HepG2 (cell line): ENCODE measurements at regions not wholly inside any gene's neighbourhood (a gene's known extent, or its start where the extent isn't known, plus 50 kb on each side); places are given as distances from the start of the nearest gene placed in this dataset.

ENCODE experiments used
- CTCF ChIP-seq: sonication (generic); formaldehyde crosslinking; IDR thresholded peaks from 2 replicates; pipeline ENCODE4 v1.5.0; 2020; ENCODE audit warnings: mild to moderate bottlenecking, missing genetic modification reagents, moderate library complexity
- GABPA ChIP-seq, 2 experiments: IDR thresholded peaks; 2 replicates each; pipeline ENCODE4 v1.6.1; 2011 to 2016; ENCODE audit warnings: low read depth in 2 of 2, low read length in 1 of 2, missing biosample characterization in 1 of 2, missing genetic modification characterization in 1 of 2
- HBP1 ChIP-seq: IDR thresholded peaks from 2 replicates; pipeline ENCODE4 v1.6.1; 2016; ENCODE audit warnings: low read depth, control low read depth
- MXI1 ChIP-seq: IDR thresholded peaks from 3 replicates; pipeline ENCODE4 v1.6.1; 2012; ENCODE audit warnings: low read depth, low read length, inconsistent platforms, borderline replicate concordance
- PRPF4 ChIP-seq: fragments of 200-400 bp; formaldehyde crosslinking; IDR thresholded peaks from 2 replicates; pipeline ENCODE4 v1.6.1; 2016; ENCODE audit warnings: low read length, low read depth; ENCODE audit not compliant: poor library complexity, severe bottlenecking
- SATB2 ChIP-seq: sonication (generic); formaldehyde crosslinking; IDR thresholded peaks from 2 replicates; pipeline ENCODE4 v1.5.0; 2020; ENCODE audit warnings: missing genetic modification reagents
- TSC22D2 ChIP-seq: sonication (generic); formaldehyde crosslinking; IDR thresholded peaks from 2 replicates; pipeline ENCODE4 v1.5.1; 2020; ENCODE audit warnings: missing genetic modification reagents, mild to moderate bottlenecking, borderline replicate concordance
- ZNF496 ChIP-seq: sonication (generic); formaldehyde crosslinking; IDR thresholded peaks from 2 replicates; pipeline ENCODE4 v1.8.1; 2023; ENCODE audit warnings: mild to moderate bottlenecking, moderate library complexity, missing genetic modification reagents; ENCODE audit not compliant: insufficient replicate concordance
- ZNF589 ChIP-seq: sonication (generic); formaldehyde crosslinking; conservative IDR thresholded peaks from 2 replicates; pipeline ENCODE4 v1.8.0; 2022; ENCODE audit warnings: mild to moderate bottlenecking, moderate library complexity, missing genetic modification reagents
- ZNF709 ChIP-seq: sonication (generic); formaldehyde crosslinking; IDR thresholded peaks from 2 replicates; pipeline ENCODE4 v1.5.0; 2020; ENCODE audit warnings: mild to moderate bottlenecking, missing genetic modification reagents

- TF ChIP-seq MXI1 (no peak), CTCF (CRISPR knock-in tag) (no peak), TSC22D2 (CRISPR knock-in tag) (no peak), ZNF709 (no peak), SATB2 (CRISPR knock-in tag) (no peak), HBP1 (CRISPR knock-in tag) (no peak), GABPA (IDR thresholded peaks at IDR 0.05; ENCODE audit: low read depth, low read length) (no peak), GABPA (CRISPR knock-in tag; IDR thresholded peaks at IDR 0.05; ENCODE audit: low read depth) (no peak), ZNF496 (no peak), ZNF589 (no peak), PRPF4 (no peak)
Measured at GRCh38 chr6:98783578-98783977, 50.8 kb upstream of the POU3F2 start.
